IPS-11a (cell line): ENCODE measurements at regions not wholly inside any gene's neighbourhood (a gene's known extent, or its start where the extent isn't known, plus 50 kb on each side); places are given as distances from the start of the nearest gene placed in this dataset.

Experiments used
- H3K4me3 ChIP-seq: one replicate; pipeline ENCODE4 v1.5.1; 2013; ENCODE audit warnings: low read depth, low read length, control low read depth

DNA sequence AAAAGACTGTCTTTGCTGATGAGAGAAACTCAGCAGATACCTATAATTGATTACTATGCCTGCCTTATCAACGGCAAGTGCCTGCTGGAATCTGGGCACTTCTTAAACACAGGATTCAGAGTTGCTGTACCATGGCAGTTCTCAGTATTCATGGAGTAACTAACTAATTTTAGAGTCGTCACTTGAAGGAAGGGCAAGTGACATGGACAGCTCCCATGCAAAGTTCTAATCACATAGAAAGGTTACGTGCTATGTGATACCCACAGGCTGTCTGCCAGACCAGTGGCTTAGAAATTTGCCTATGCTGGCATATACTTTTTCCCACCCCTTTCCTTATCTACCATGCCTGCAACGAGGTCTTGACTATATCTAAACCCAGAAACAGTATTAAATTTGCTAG is 931.1 kb upstream of the TENM3 start:
- no peak overlapping the region for H3K4me3 ChIP-seq

GRCh38 chr4:181319629-181320028 is 923.6 kb upstream of the TENM3 start:
- no peak overlapping the region for H3K4me3 ChIP-seq

DNA sequence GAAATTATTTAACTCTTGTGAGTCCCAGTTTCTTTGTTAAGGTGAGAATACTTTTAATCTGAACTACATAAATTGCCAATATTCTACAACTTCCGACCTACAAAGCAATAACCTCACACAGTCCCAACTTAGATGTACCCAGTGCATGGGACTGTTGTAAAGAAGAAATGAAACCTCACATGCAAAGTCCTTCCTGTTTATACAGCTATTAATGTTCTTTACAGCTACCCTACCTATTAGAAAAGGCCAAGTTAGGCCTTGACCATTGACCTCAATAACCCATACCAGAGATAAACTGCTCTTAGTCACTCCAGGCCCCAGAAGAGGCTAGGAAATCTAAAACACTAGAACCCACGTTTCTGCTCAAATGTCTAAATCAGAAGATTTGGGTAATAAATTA is 920.1 kb upstream of the TENM3 start:
- no peak overlapping the region for H3K4me3 ChIP-seq

- H3K4me3 ChIP-seq = no peak overlapping the region
Observed at GRCh38 chr4:181330654-181331201, 912.5 kb upstream of the TENM3 start.

- no peak overlapping the region for H3K4me3 ChIP-seq
Observed at GRCh38 chr4:181331214-181331613, 912.0 kb upstream of the TENM3 start.

DNA sequence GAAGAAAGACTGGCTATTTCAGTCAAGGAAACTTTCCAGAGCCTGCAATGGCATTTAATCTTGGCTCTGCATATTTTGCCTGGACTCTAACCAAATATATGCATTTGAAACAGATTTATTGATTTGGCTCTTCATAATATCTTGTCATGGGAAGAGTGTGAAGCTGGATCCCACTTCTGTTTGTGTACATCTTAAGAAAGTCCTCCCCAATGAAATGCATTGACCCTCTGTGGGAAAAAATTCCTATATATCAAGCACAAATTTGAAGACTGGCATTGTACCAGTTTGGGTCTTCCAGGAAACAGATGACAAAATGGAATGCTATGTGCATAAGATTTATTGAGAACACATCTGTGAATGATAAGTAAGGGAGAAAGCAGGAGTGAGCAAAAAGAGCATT is 897.3 kb upstream of the TENM3 start:
- H3K4me3 ChIP-seq = no peak overlapping the region

DNA sequence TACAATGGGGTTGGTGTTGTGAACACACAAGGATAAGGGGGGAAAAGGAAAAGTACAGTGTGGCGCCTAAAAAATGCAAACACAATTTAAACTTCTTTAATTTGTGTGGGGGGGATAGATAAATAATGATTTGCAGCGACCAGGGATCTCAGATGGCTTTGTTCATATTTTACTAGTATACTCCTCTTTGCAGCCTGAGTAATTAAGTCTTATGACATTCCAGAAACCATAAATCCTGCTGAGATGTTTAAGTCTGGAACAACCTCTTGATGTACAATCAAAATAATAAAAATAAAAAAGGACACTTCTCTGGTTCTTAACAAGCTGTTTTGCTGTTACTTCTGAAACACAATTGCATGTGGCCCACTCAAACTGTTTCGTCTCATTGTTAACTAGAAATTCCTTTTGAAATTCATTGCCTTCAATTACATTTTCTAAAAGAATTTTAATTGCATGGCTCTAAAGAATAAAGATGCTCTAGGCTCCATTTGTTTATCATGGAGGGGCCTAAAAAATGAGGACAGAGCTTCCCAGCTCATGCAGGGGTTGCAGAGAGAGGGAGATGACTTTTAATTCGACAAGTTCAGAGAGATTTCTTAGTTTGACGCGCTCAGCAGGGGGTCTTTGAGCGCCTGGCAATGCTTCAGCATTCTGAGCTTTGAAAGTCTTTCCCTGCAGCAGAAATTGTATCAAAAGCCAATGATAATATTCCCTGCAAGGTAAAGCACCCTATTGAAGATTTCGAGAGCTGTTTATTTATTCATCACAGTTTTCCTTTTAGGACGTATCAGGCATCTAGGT is 892.4 kb upstream of the TENM3 start:
- H3K4me3 ChIP-seq = no peak overlapping the region

DNA sequence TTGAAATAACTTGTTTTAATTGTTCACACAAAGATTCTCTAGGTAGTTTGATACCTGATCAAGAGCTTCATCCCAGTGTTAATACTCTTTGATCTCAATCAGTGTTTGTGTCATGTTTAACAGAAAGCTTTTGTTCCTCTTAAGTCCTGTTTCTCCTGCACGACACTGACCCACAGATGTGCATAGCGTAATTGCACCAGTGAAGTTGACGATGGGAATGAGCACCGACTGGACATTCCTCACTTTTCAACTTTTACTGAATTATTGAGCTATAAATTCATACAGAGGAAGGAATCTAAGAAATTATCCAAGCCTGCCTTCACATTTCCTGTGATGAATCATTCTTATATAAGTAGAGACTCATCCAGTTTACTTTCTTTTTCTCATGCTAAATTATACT is 878.7 kb upstream of the TENM3 start:
- no peak overlapping the region for H3K4me3 ChIP-seq

DNA sequence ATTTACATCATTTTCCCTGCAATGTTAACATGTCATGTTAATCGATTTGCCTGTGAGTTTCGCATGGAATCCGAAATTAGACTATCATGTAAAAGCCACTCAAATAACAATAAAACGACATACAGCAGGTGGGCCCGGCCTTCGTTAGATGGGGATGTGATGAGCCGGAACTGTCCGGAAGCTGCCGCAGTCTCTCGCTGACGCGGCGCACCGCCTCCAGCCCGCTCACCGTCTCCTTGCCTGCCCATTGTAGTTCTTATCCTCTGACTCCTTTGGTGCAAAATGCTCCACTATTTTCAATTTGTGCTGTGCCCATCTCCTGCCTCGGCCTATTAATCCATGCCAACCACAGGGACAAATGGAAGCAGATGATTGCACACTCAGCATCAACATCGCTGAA is 877.5 kb upstream of the TENM3 start:
- H3K4me3 ChIP-seq = no peak overlapping the region

GRCh38 chr4:181372014-181372413 is 871.2 kb upstream of the TENM3 start:
- no peak overlapping the region for H3K4me3 ChIP-seq

DNA sequence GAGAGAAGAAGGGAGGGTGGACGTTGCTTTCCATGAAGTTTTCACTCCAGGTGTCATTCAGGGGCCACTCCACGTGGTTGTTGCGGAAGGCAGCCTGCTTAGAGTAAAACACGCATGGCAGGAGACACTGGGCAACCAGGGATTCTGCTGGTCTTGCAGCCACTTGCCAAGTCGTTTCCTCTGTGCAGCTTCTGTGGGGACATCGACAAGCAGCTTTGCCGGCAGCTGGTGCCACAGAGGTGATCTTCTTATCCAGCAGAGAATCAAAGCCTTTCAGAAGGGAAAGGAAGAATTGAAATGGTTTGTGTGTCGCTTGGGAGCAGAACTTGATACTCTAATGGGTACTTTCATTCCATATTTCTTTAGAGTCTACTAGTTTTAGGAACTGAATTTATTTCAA is 867.1 kb upstream of the TENM3 start:
- no peak overlapping the region for H3K4me3 ChIP-seq

- H3K4me3 ChIP-seq = no peak overlapping the region
Observed at GRCh38 chr4:181388061-181388460, 855.1 kb upstream of the TENM3 start.

GRCh38 chr4:181416966-181417365 is 826.2 kb upstream of the TENM3 start:
- H3K4me3 ChIP-seq = no peak overlapping the region

- no peak overlapping the region for H3K4me3 ChIP-seq
Observed at GRCh38 chr4:181418496-181418895, 824.7 kb upstream of the TENM3 start.

DNA sequence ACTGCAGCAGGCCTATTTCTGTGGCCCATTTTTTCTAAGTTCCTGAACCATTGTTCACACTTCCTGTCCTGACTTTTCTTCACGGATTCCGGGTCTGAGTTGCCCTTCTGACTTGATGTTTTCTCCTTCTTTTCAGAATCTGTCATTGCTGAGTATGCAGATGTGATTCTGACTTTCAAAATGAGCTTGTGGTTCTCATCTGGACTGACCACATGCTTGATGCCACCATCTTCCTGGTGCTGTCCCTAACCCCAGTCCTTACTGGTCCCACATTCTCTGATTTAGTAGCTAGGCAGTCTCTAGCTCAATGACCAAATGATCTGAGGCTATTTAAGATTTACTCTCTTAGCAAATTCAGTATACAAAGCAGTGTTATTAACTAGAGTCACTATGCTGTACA is 822.3 kb upstream of the TENM3 start:
- H3K4me3 ChIP-seq = no peak overlapping the region

GRCh38 chr4:181424362-181425016 is 818.7 kb upstream of the TENM3 start:
- no peak overlapping the region for H3K4me3 ChIP-seq

- H3K4me3 ChIP-seq = no peak overlapping the region
Observed at GRCh38 chr4:181427076-181427475, 816.1 kb upstream of the TENM3 start.

DNA sequence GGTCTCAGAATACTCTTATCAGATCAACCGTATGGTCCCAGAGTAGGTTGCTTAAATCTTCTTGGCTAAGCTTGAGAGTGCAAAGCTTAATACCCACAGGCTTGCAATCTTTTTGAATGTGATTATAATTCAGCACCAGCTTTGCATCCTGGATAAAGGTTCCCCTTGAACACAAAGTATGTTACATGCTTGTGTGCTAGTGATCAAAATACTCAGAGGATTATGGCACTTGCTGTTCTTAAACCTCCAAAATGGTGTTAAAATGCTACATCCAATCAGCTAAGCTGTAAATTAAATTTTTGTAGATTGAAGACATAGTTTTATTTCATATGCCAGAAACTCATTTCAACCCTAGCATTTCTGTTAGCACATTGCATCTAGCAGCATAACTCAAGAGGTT is 812.2 kb upstream of the TENM3 start:
- H3K4me3 ChIP-seq = no peak overlapping the region

DNA sequence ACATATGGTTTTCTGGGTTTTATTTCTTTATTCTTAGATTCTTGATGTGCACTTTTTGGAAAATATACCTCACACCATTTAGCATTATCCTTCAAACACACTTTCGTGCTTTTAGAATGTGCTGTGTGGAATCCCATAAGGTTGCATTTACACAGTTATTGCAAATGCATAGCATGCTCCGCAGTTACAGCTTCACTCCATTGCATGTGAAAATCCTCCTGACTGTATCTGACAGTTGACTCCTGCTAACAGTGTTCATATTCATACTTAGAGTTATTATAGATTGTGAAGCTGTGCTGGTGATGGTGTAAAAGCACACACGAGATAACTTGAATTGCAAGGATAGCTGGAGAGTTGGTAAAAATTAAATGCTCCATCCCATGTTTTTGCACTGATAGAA is 811.5 kb upstream of the TENM3 start:
- no peak overlapping the region for H3K4me3 ChIP-seq

GRCh38 chr4:181432335-181432734 is 810.9 kb upstream of the TENM3 start:
- H3K4me3 ChIP-seq = no peak overlapping the region

- H3K4me3 ChIP-seq = no peak overlapping the region
Observed at GRCh38 chr4:181437895-181438294, 805.3 kb upstream of the TENM3 start.

DNA sequence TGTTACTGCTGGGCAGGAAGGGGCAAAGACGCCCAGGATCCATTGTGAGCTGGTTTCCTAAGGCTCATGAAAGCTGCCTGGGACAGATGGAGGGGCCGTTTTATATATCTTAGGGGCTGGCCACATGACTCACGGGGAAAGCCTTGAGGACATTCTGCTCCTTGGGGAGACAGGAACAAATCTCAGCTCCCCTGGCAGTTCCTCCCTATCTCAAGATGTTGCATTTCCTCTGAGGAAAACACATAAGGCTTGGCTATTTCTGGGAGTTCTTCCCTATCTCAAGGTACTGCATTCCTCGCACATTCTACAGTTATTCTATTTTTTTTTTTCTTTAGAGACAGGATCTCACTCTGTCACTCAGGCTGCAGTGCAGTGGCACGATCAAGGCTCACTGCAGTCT is 804.6 kb upstream of the TENM3 start:
- no peak overlapping the region for H3K4me3 ChIP-seq
